ENCODE measurements at regions not wholly inside any gene's neighbourhood (a gene's known extent, or its start where the extent isn't known, plus 50 kb on each side); places are given as distances from the start of the nearest gene placed in this dataset.

GRCh38 chr3:13199006-13199776 lies 126.0 kb upstream of the IQSEC1 start:
- ATAC-seq (ENCODE audit: low read depth) (no peak), DNase-seq (no peak)
- no peaks in the 10 kb centered on the region for H3K9me3 ChIP-seq (ENCODE audit: control insufficient read depth, insufficient read depth, low read length)
- H3K56ac ChIP-seq (ENCODE audit: extremely low read depth, insufficient read depth, low read length): no peak overlapping the region
- H3K4me2 ChIP-seq (ENCODE audit: low read depth, low read length): no peak overlapping the region
- H2BK15ac ChIP-seq (ENCODE audit: low read depth, low read length): no peak overlapping the region
- in situ Hi-C loops (cut with MboI; ENCODE audit: low sequenced_read_pairs): no loop called here
- WGBS, 2 experiments (ENCODE audit: extremely low coverage in 2 of 2, insufficient read length in 1 of 2): 59% methylated on average over 16 of the region's 25 CpGs; no CpG with 5 or more reads in 1 of the 2 experiments
- H3K27ac ChIP-seq (ENCODE audit: insufficient read depth, low read length): no peak overlapping the region
- H3K9ac ChIP-seq (ENCODE audit: low read depth, low read length): no peak overlapping the region
- TF ChIP-seq BHLHE40 (IDR thresholded peaks at IDR 0.05; ENCODE audit: low read depth, low read length): no peak
- TF ChIP-seq MXI1 (IDR thresholded peaks at IDR 0.05; ENCODE audit: borderline replicate concordance, low read depth, low read length): no peak
- TF ChIP-seq, protein P1, sequence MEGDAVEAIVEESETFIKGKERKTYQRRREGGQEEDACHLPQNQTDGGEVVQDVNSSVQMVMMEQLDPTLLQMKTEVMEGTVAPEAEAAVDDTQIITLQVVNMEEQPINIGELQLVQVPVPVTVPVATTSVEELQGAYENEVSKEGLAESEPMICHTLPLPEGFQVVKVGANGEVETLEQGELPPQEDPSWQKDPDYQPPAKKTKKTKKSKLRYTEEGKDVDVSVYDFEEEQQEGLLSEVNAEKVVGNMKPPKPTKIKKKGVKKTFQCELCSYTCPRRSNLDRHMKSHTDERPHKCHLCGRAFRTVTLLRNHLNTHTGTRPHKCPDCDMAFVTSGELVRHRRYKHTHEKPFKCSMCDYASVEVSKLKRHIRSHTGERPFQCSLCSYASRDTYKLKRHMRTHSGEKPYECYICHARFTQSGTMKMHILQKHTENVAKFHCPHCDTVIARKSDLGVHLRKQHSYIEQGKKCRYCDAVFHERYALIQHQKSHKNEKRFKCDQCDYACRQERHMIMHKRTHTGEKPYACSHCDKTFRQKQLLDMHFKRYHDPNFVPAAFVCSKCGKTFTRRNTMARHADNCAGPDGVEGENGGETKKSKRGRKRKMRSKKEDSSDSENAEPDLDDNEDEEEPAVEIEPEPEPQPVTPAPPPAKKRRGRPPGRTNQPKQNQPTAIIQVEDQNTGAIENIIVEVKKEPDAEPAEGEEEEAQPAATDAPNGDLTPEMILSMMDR (conservative IDR thresholded peaks at IDR 0.05; ENCODE audit: low read depth, low read length): no peak
- no peak for TF ChIP-seq NFE2L2 (IDR thresholded peaks at IDR 0.05; ENCODE audit: low read depth, low read length)
- TF ChIP-seq, protein P2, sequence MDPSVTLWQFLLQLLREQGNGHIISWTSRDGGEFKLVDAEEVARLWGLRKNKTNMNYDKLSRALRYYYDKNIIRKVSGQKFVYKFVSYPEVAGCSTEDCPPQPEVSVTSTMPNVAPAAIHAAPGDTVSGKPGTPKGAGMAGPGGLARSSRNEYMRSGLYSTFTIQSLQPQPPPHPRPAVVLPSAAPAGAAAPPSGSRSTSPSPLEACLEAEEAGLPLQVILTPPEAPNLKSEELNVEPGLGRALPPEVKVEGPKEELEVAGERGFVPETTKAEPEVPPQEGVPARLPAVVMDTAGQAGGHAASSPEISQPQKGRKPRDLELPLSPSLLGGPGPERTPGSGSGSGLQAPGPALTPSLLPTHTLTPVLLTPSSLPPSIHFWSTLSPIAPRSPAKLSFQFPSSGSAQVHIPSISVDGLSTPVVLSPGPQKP (IDR thresholded peaks at IDR 0.05; ENCODE audit: borderline replicate concordance, low read depth, low read length): no peak
- no peak for TF ChIP-seq MAFK (IDR thresholded peaks at IDR 0.05; ENCODE audit: low read depth, low read length)
- no peak for TF ChIP-seq SMC3 (IDR thresholded peaks at IDR 0.05; ENCODE audit: low read depth, low read length)
- no peak for TF ChIP-seq POLR2A (IDR thresholded peaks at IDR 0.05; ENCODE audit: low read depth, low read length)
- TF ChIP-seq FOS (IDR thresholded peaks at IDR 0.05; ENCODE audit: low read depth, low read length): no peak
- TF ChIP-seq MAZ (IDR thresholded peaks at IDR 0.05; ENCODE audit: borderline replicate concordance, low read depth, low read length): no peak
- no peak for TF ChIP-seq CEBPB (IDR thresholded peaks at IDR 0.05; ENCODE audit: low read depth, low read length)
- no peak for TF ChIP-seq RCOR1 (IDR thresholded peaks at IDR 0.05; ENCODE audit: insufficient replicate concordance, low read length)
- no peak for TF ChIP-seq USF2 (IDR thresholded peaks at IDR 0.05; ENCODE audit: low read depth, low read length)
- TF ChIP-seq CHD1 (IDR thresholded peaks at IDR 0.05; ENCODE audit: low read depth, low read length): no peak
- TF ChIP-seq RAD21 (IDR thresholded peaks at IDR 0.05; ENCODE audit: low read length): no peak
- TF ChIP-seq RFX5 (IDR thresholded peaks at IDR 0.05; ENCODE audit: low read depth, low read length): no peak
- H2BK120ac ChIP-seq (ENCODE audit: low read depth, low read length): no peak overlapping the region
- H3K18ac ChIP-seq (ENCODE audit: low read depth, low read length): no peak overlapping the region
- no peaks in the 10 kb centered on the region for H3K9me1 ChIP-seq (ENCODE audit: insufficient read depth, low read length)
- H3K27me3 ChIP-seq (ENCODE audit: control insufficient read depth, insufficient read depth, low read length): peaks cover 17% of the 10 kb centered on the region
- H4K20me1 ChIP-seq (ENCODE audit: insufficient read depth, low read length): no peaks in the 10 kb centered on the region; the same call in 1 of the 2 replicates
- CTCF ChIA-PET: interaction anchor here (0.6 kb wide), 1 partner anchor 43 kb away, joined by 3 read pairs; no protein-coding TSS in a partner anchor
- H3K23ac ChIP-seq (ENCODE audit: low read depth, low read length): no peak overlapping the region
- no peak overlapping the region for H4K5ac ChIP-seq (ENCODE audit: low read depth, low read length)
- no peak overlapping the region for H3K4ac ChIP-seq (ENCODE audit: low read depth, low read length)
- dilution Hi-C loops (cut with HindIII; ENCODE audit: low sequenced_read_pairs, unreplicated experiment): no loop called here
- H2AK9ac ChIP-seq (replicated peaks; ENCODE audit: low read depth, low read length, poor library complexity): no peak overlapping the region
- H2BK5ac ChIP-seq (ENCODE audit: low read depth, low read length, poor library complexity, severe bottlenecking): no peak overlapping the region
- no peaks in the 10 kb centered on the region for H3K36me3 ChIP-seq (ENCODE audit: control insufficient read depth, insufficient read depth, low read length)
- POLR2A ChIA-PET (ENCODE audit: unreplicated experiment): no interaction called here
- intact Hi-C loops (cut with micrococcal nuclease): no loop called here
- H3K14ac ChIP-seq (replicated peaks; ENCODE audit: low read depth, low read length): no peak overlapping the region
- no peaks in the 10 kb centered on the region for H3K4me1 ChIP-seq (ENCODE audit: control insufficient read depth, insufficient read depth, low read length)
- H4K91ac ChIP-seq (ENCODE audit: insufficient read depth, low read depth, low read length): no peak overlapping the region
- no peak overlapping the region for H2BK20ac ChIP-seq (ENCODE audit: low read depth, low read length)
- H4K8ac ChIP-seq (ENCODE audit: low read depth in 2 of 2, low read length in 2 of 2): no peak overlapping the region
- no peak overlapping the region for H2AK5ac ChIP-seq (ENCODE audit: low read depth, low read length)
- H2AFZ ChIP-seq (replicated peaks; ENCODE audit: low read length, poor library complexity): no peak overlapping the region
- H3K79me1 ChIP-seq (ENCODE audit: low read depth in 1 of 2, low read length in 2 of 2): no peaks in the 10 kb centered on the region
- no TSS peak for BruUV-seq (replicated peaks)
- no peak overlapping the region for H3K4me3 ChIP-seq (ENCODE audit: insufficient read depth, low read depth, low read length)
